ENCODE measurements at regions not wholly inside any gene's neighbourhood (a gene's known extent, or its start where the extent isn't known, plus 50 kb on each side); places are given as distances from the start of the nearest gene placed in this dataset.

DNA sequence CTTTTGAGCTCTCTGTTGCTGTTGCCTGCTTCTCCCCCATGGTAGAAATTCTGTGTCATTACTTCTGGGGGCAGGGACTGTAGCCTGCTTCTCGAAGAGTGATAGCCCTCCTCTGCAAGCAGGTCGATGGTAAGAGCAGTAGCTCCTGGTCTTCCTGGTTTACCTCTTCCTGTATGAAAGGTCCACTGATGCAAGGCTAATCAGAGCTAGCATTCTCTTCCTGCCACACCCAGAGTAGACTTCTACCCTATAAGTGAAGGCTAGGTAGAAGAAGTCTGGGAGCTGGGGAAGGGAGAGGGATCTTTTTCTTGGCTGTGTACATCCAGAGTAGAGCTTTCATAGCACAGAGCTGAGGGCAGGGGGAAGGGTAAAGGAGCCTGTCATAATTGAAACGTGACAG, 357.0 kb downstream of the SQOR start:
- BruUV-seq (replicated peaks): no TSS peak
- Histone ChIP-seq H3K36me3 (ENCODE audit: insufficient read depth, low read length, poor library complexity, severe bottlenecking) (no peaks in the 10 kb centered on the region), H3K9me3 (ENCODE audit: low read depth, low read length, poor library complexity, severe bottlenecking) (no peaks in the 10 kb centered on the region), H3K27ac (ENCODE audit: low read depth, low read length, poor library complexity, severe bottlenecking) (no peak overlapping the region), H3K27me3 (replicated peaks; ENCODE audit: insufficient read depth, low read depth, low read length, poor library complexity) (no peaks in the 10 kb centered on the region), H3K4me1 (ENCODE audit: insufficient read depth, low read length, poor library complexity, severe bottlenecking) (no peaks in the 10 kb centered on the region), H3K4me3 (ENCODE audit: low read depth, low read length, poor library complexity, severe bottlenecking) (no peak overlapping the region)
- POLR2A ChIA-PET (ENCODE audit: low non-redundant PET): no interaction called here
- intact Hi-C loops (cut with micrococcal nuclease; ENCODE audit: unreplicated experiment): no loop called here
- DNase-seq (ENCODE audit: low spot score): no peak
- CTCF ChIA-PET: no interaction called here
- TF ChIP-seq EZH2 (IDR thresholded peaks at IDR 0.05; ENCODE audit: borderline replicate concordance, low read depth, low read length, poor library complexity, severe bottlenecking): no peak
- TF ChIP-seq, protein P1, sequence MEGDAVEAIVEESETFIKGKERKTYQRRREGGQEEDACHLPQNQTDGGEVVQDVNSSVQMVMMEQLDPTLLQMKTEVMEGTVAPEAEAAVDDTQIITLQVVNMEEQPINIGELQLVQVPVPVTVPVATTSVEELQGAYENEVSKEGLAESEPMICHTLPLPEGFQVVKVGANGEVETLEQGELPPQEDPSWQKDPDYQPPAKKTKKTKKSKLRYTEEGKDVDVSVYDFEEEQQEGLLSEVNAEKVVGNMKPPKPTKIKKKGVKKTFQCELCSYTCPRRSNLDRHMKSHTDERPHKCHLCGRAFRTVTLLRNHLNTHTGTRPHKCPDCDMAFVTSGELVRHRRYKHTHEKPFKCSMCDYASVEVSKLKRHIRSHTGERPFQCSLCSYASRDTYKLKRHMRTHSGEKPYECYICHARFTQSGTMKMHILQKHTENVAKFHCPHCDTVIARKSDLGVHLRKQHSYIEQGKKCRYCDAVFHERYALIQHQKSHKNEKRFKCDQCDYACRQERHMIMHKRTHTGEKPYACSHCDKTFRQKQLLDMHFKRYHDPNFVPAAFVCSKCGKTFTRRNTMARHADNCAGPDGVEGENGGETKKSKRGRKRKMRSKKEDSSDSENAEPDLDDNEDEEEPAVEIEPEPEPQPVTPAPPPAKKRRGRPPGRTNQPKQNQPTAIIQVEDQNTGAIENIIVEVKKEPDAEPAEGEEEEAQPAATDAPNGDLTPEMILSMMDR (conservative IDR thresholded peaks at IDR 0.05; ENCODE audit: low read depth, low read length): no peak

DNA sequence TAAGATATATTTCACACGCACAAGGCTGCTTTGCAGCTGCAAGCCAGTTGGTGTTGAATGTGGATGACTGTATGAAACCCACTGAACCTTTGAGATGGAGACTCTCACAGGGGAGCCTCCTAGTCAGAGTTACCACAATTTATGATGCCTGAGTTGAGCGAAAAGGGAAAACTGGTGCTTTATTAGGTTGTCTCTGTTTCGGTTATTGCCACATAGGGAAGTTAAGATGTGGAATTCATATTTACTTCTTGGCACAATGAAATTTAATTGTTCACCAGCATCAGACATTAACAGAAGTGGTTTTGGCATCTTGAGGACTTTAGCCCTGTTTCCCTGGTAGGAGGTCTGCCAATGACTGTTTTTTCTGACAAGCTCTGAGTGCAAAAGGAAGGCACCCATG, 358.2 kb downstream of the SQOR start:
- no peak for TF ChIP-seq EZH2 (IDR thresholded peaks at IDR 0.05; ENCODE audit: borderline replicate concordance, low read depth, low read length, poor library complexity, severe bottlenecking)
- TF ChIP-seq, protein P1 (conservative IDR thresholded peaks at IDR 0.05; ENCODE audit: low read depth, low read length): no peak
- Histone ChIP-seq H3K4me1 (ENCODE audit: insufficient read depth, low read length, poor library complexity, severe bottlenecking) (no peaks in the 10 kb centered on the region), H3K27ac (ENCODE audit: low read depth, low read length, poor library complexity, severe bottlenecking) (no peak overlapping the region), H3K4me3 (ENCODE audit: low read depth, low read length, poor library complexity, severe bottlenecking) (no peak overlapping the region), H3K36me3 (ENCODE audit: insufficient read depth, low read length, poor library complexity, severe bottlenecking) (no peaks in the 10 kb centered on the region), H3K9me3 (ENCODE audit: low read depth, low read length, poor library complexity, severe bottlenecking) (no peaks in the 10 kb centered on the region), H3K27me3 (replicated peaks; ENCODE audit: insufficient read depth, low read depth, low read length, poor library complexity) (no peaks in the 10 kb centered on the region)
- no peak for DNase-seq (ENCODE audit: low spot score)
- BruUV-seq (replicated peaks): no TSS peak
- CTCF ChIA-PET: no interaction called here
- intact Hi-C loops (cut with micrococcal nuclease; ENCODE audit: unreplicated experiment): no loop called here
- POLR2A ChIA-PET (ENCODE audit: low non-redundant PET): no interaction called here

DNA sequence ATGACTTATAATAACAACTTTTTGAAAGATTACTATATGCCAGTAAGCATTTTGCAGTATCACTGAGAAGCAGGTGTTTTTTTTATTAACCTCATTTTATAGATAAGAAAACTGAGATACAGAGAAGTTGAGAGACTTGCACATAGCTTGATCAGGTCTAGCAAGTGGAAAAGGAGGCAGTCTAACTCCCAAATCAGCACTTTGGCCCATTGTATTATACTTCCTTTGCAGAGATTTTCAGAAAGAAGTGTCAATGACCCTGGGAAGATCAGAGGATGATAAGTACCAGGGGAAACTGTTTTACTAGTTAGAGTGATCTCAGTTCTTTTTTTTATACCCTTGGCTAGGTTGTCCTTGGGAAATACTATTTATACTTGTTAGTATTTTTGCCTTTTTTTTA, 358.7 kb downstream of the SQOR start:
- Histone ChIP-seq H3K27me3 (replicated peaks; ENCODE audit: insufficient read depth, low read depth, low read length, poor library complexity) (no peaks in the 10 kb centered on the region), H3K9me3 (ENCODE audit: low read depth, low read length, poor library complexity, severe bottlenecking) (no peaks in the 10 kb centered on the region), H3K36me3 (ENCODE audit: insufficient read depth, low read length, poor library complexity, severe bottlenecking) (no peaks in the 10 kb centered on the region), H3K4me3 (ENCODE audit: low read depth, low read length, poor library complexity, severe bottlenecking) (no peak overlapping the region), H3K27ac (ENCODE audit: low read depth, low read length, poor library complexity, severe bottlenecking) (no peak overlapping the region), H3K4me1 (ENCODE audit: insufficient read depth, low read length, poor library complexity, severe bottlenecking) (no peaks in the 10 kb centered on the region)
- intact Hi-C loops (cut with micrococcal nuclease; ENCODE audit: unreplicated experiment): no loop called here
- CTCF ChIA-PET: no interaction called here
- DNase-seq (ENCODE audit: low spot score): no peak
- POLR2A ChIA-PET (ENCODE audit: low non-redundant PET): no interaction called here
- TF ChIP-seq EZH2 (IDR thresholded peaks at IDR 0.05; ENCODE audit: borderline replicate concordance, low read depth, low read length, poor library complexity, severe bottlenecking): no peak
- TF ChIP-seq, protein P1 (conservative IDR thresholded peaks at IDR 0.05; ENCODE audit: low read depth, low read length): no peak
- no TSS peak for BruUV-seq (replicated peaks)
